H1 (cell line): ENCODE measurements at regions not wholly inside any gene's neighbourhood (a gene's known extent, or its start where the extent isn't known, plus 50 kb on each side); places are given as distances from the start of the nearest gene placed in this dataset.

Source experiments
- CTCF ChIA-PET: fragments of 300-600 bp; sonication (Branson Sonifier 250); formaldehyde crosslinking; loops from one replicate; lab custom pipeline; 2021; ENCODE audit not compliant: partially characterized antibody; lab: Charles Lee
- POLR2A ChIA-PET: fragments of 300-600 bp; sonication (Branson Sonifier 250); formaldehyde crosslinking; loops from one replicate; lab custom pipeline; 2021; ENCODE audit warnings: inconsistent platforms; ENCODE audit not compliant: partially characterized antibody; lab: Charles Lee
- DNase-seq, 2 experiments: peaks; one replicate each; pipeline versions ENCODE4 v3.0.0 to v3.0.0-alpha.2; 2010 to 2022; ENCODE audit warnings: low spot score in 2 of 2, low read depth in 1 of 2, mixed read lengths in 1 of 2
- FAIRE-seq: peaks from 2 replicates; lab custom pipeline; 2011; peaks lifted over from hg19 to GRCh38; lab: Jason Lieb, UNC
- H2AFZ ChIP-seq: 2 replicates; pipeline ENCODE4 v1.8.1; 2012; ENCODE audit warnings: low read length, inconsistent platforms
- H2AK5ac ChIP-seq: 2 replicates; pipeline ENCODE4 v1.6.1; 2013; ENCODE audit warnings: low read depth, low read length
- H2BK120ac ChIP-seq: replicated peaks from 2 replicates; pipeline ENCODE3; 2013; ENCODE audit warnings: low read depth, low read length, inconsistent platforms
- H2BK12ac ChIP-seq: 2 replicates; pipeline ENCODE4 v1.6.1; 2013; ENCODE audit warnings: low read depth, low read length
- H2BK15ac ChIP-seq: 2 replicates; pipeline ENCODE4 v1.6.1; 2013; ENCODE audit warnings: low read length
- H2BK20ac ChIP-seq: 2 replicates; pipeline ENCODE4 v1.6.1; 2013; ENCODE audit warnings: low read length
- H2BK5ac ChIP-seq: 2 replicates; pipeline ENCODE4 v1.6.1; 2013; ENCODE audit warnings: low read depth, low read length
- H3K14ac ChIP-seq: 2 replicates; pipeline ENCODE4 v1.6.1; 2013; ENCODE audit warnings: inconsistent platforms; ENCODE audit not compliant: insufficient read length
- H3K18ac ChIP-seq: 2 replicates; pipeline ENCODE4 v1.6.1; 2013; ENCODE audit warnings: low read length; ENCODE audit errors: extremely low read depth
- H3K23ac ChIP-seq: 2 replicates; pipeline ENCODE4 v1.6.1; 2013; ENCODE audit warnings: inconsistent platforms; ENCODE audit not compliant: insufficient read length
- H3K23me2 ChIP-seq: 2 replicates; pipeline ENCODE4 v1.6.1; 2013; ENCODE audit warnings: low read depth, low read length
- H3K27ac ChIP-seq: 2 replicates; pipeline ENCODE4 v1.6.1; 2011; ENCODE audit warnings: low read depth, low read length, inconsistent platforms
- H3K27me3 ChIP-seq, 4 experiments: replicated peaks in 1 of 4; 1 replicate in 1 of 4; 2 replicates in 3 of 4; pipeline versions ENCODE4 v1.6.1 to v1.8.1; 2011 to 2013; ENCODE audit warnings: low read length in 3 of 4, mild to moderate bottlenecking in 3 of 4, inconsistent platforms in 2 of 4, mixed read lengths in 2 of 4, moderate library complexity in 1 of 4; ENCODE audit not compliant: control insufficient read depth in 3 of 4, insufficient read depth in 3 of 4; ENCODE audit errors: extremely low read depth in 1 of 4
- H3K36me3 ChIP-seq, 4 experiments: 2 replicates each; pipeline versions ENCODE4 v1.6.1 to v1.8.1; 2011 to 2013; ENCODE audit warnings: mild to moderate bottlenecking in 4 of 4, low read length in 3 of 4, moderate library complexity in 2 of 4, control low read depth in 1 of 4, inconsistent platforms in 1 of 4; ENCODE audit not compliant: insufficient read depth in 4 of 4, control insufficient read depth in 2 of 4
- H3K4ac ChIP-seq: replicated peaks from 2 replicates; pipeline ENCODE3; 2013; ENCODE audit warnings: low read length, low read depth, mixed read lengths, inconsistent platforms; ENCODE audit not compliant: insufficient read length
- H3K4me1 ChIP-seq, 4 experiments: replicated peaks in 1 of 4; 1 replicate in 1 of 4; 2 replicates in 3 of 4; pipeline versions ENCODE4 v1.6.1 to v1.8.1; 2011 to 2013; ENCODE audit warnings: low read length in 3 of 4, inconsistent platforms in 2 of 4, mixed read lengths in 1 of 4; ENCODE audit not compliant: insufficient read depth in 4 of 4, control insufficient read depth in 3 of 4
- H3K4me2 ChIP-seq, 2 experiments: 2 replicates each; pipeline versions ENCODE4 v1.6.1 to v1.8.1; 2011 to 2013; ENCODE audit warnings: low read depth in 2 of 2, low read length in 2 of 2, control low read depth in 1 of 2, inconsistent platforms in 1 of 2, mild to moderate bottlenecking in 1 of 2; ENCODE audit not compliant: insufficient read depth in 1 of 2
- H3K4me3 ChIP-seq, 4 experiments: fragments of 200-600, 300-600 bp in 1 of 4; sonication (generic), shearing (Covaris generic), sonication (Bioruptor Twin) in 1 of 4; 2 replicates each; pipeline versions ENCODE4 v1.5.1 to v1.8.1; 2011 to 2016; ENCODE audit warnings: low read length in 4 of 4, low read depth in 3 of 4, control low read depth in 2 of 4, inconsistent platforms in 2 of 4, mild to moderate bottlenecking in 2 of 4, mixed read lengths in 1 of 4, moderate library complexity in 1 of 4; ENCODE audit not compliant: insufficient read depth in 2 of 4; ENCODE audit errors: extremely low read depth in 1 of 4
- H3K56ac ChIP-seq: replicated peaks from 2 replicates; pipeline ENCODE3; 2013; ENCODE audit warnings: low read depth, mild to moderate bottlenecking, mixed read lengths, low read length, inconsistent platforms; ENCODE audit not compliant: insufficient read length
- H3K79me1 ChIP-seq: 2 replicates; pipeline ENCODE4 v1.6.1; 2013; ENCODE audit warnings: low read depth, low read length, control low read depth
- H3K79me2 ChIP-seq, 2 experiments: 2 replicates each; pipeline versions ENCODE4 v1.6.1 to v1.8.1; 2012 to 2013; ENCODE audit warnings: low read length in 2 of 2, mild to moderate bottlenecking in 2 of 2, inconsistent platforms in 1 of 2; ENCODE audit not compliant: insufficient read depth in 2 of 2, control insufficient read depth in 1 of 2
- H3K9ac ChIP-seq, 4 experiments: replicated peaks in 1 of 4; 1 replicate in 1 of 4; 2 replicates in 3 of 4; pipeline versions ENCODE4 v1.6.1 to v1.8.1; 2011 to 2013; ENCODE audit warnings: low read depth in 3 of 4, low read length in 3 of 4, control low read depth in 2 of 4, mild to moderate bottlenecking in 2 of 4, moderate library complexity in 2 of 4, inconsistent platforms in 1 of 4; ENCODE audit errors: extremely low read depth in 1 of 4
- H3K9me3 ChIP-seq, 2 experiments: 2 replicates each; pipeline versions ENCODE4 v1.6.1 to v1.8.1; 2012 to 2013; ENCODE audit warnings: mild to moderate bottlenecking in 2 of 2, moderate library complexity in 2 of 2, control low read depth in 1 of 2, inconsistent platforms in 1 of 2, low read depth in 1 of 2, low read length in 1 of 2, mixed read lengths in 1 of 2; ENCODE audit not compliant: insufficient read depth in 2 of 2
- H4K20me1 ChIP-seq, 2 experiments: replicated peaks in 1 of 2; 2 replicates each; pipeline versions ENCODE3 to v1.8.1; 2011 to 2013; ENCODE audit warnings: inconsistent platforms in 2 of 2, low read length in 2 of 2, mild to moderate bottlenecking in 1 of 2; ENCODE audit not compliant: insufficient read depth in 2 of 2, control insufficient read depth in 1 of 2
- H4K5ac ChIP-seq: 2 replicates; pipeline ENCODE4 v1.6.1; 2013; ENCODE audit warnings: low read length, low read depth, mixed read lengths, inconsistent platforms; ENCODE audit not compliant: insufficient read length
- H4K8ac ChIP-seq: 2 replicates; pipeline ENCODE4 v1.8.0; 2013; ENCODE audit warnings: mild to moderate bottlenecking, moderate library complexity, low read length, inconsistent platforms; ENCODE audit not compliant: insufficient read depth; ENCODE audit errors: extremely low read depth
- H4K91ac ChIP-seq: replicated peaks from 2 replicates; pipeline ENCODE3; 2013; ENCODE audit warnings: low read length, mixed read lengths, inconsistent platforms; ENCODE audit not compliant: insufficient read length
- CBX5 ChIP-seq: fragments of 300-800, 300-1000 bp; sonication (generic); IDR thresholded peaks from 2 replicates; pipeline ENCODE4 v1.7.1; 2016; ENCODE audit warnings: antibody characterized with exemption, low read length, low read depth
- E2F6 ChIP-seq: IDR thresholded peaks from 2 replicates; pipeline ENCODE4 v1.6.1; 2012; ENCODE audit warnings: inconsistent platforms
- GABPA ChIP-seq: IDR thresholded peaks from 2 replicates; pipeline ENCODE4 v1.6.1; 2011; ENCODE audit warnings: mild to moderate bottlenecking, low read length, moderate library complexity, borderline replicate concordance; ENCODE audit not compliant: insufficient read depth
- HDAC2 ChIP-seq, 2 experiments: fragments of 300-600 bp in 1 of 2; sonication (generic) in 1 of 2; IDR thresholded peaks; 2 replicates each; pipeline ENCODE4 v1.6.1; 2011 to 2012; ENCODE audit warnings: low read depth in 2 of 2, low read length in 2 of 2, mild to moderate bottlenecking in 2 of 2, moderate library complexity in 2 of 2, borderline replicate concordance in 1 of 2, inconsistent platforms in 1 of 2
- SRF ChIP-seq: IDR thresholded peaks from 2 replicates; pipeline ENCODE4 v1.6.1; 2011; ENCODE audit warnings: mild to moderate bottlenecking, low read depth, low read length, moderate library complexity
- TAF7 ChIP-seq: optimal IDR thresholded peaks from 2 replicates; pipeline ENCODE3; 2011; ENCODE audit warnings: low read depth, mild to moderate bottlenecking, inconsistent platforms, low read length, moderate library complexity, borderline replicate concordance
- TEAD4 ChIP-seq: IDR thresholded peaks from 2 replicates; pipeline ENCODE4 v1.6.1; 2012; ENCODE audit warnings: low read depth, low read length, inconsistent platforms, mixed read lengths
- WGBS, 2 experiments: shearing (Covaris generic) in 1 of 2; methylation state at CpG; one replicate each; pipeline versions ENCODE4 v1.1.6 to v1.1.7; 2013 to 2015; ENCODE audit warnings: low lambda C conversion rate in 2 of 2, mixed read lengths in 2 of 2, inconsistent platforms in 1 of 2, low coverage in 1 of 2, missing lambda C conversion rate in 1 of 2; ENCODE audit not compliant: insufficient replicate concordance in 2 of 2, insufficient coverage in 1 of 2, insufficient read length in 1 of 2; ENCODE audit errors: extremely low coverage in 1 of 2, missing lambda C conversion rate in 1 of 2; 5-methylcytosine and 5-hydroxymethylcytosine counted together
- TF ChIP-seq, protein P1 (sequence below): IDR thresholded peaks from 2 replicates; pipeline ENCODE4 v1.6.1; 2012; ENCODE audit warnings: inconsistent platforms

GRCh38 chr16:64754279-64754678 lies 367.6 kb downstream of the CDH11 start:
- Histone ChIP-seq H2AFZ (no peak overlapping the region), H3K4ac (no peak overlapping the region), H4K5ac (no peak overlapping the region), H3K4me1 (no peaks in the 10 kb centered on the region), H2BK120ac (no peak overlapping the region), H4K20me1 (no peaks in the 10 kb centered on the region), H3K9ac (no peak overlapping the region), H3K18ac (no peak overlapping the region), H3K23ac (no peak overlapping the region)
- FAIRE-seq: no peak
- WGBS, 2 experiments: 79% methylated on average over 1 of the region's 1 CpG; no CpG with 5 or more reads in 1 of the 2 experiments
- CTCF ChIA-PET: no interaction called here
- POLR2A ChIA-PET: no interaction called here
- TF ChIP-seq E2F6 (no peak), SRF (no peak), TEAD4 (no peak), HDAC2 (IDR thresholded peaks at IDR 0.05; ENCODE audit: borderline replicate concordance in 1 of 2, low read depth in 2 of 2, low read length in 2 of 2) (no peak), GABPA (no peak), TAF7 (no peak), CBX5 (no peak)
- TF ChIP-seq, protein P1, sequence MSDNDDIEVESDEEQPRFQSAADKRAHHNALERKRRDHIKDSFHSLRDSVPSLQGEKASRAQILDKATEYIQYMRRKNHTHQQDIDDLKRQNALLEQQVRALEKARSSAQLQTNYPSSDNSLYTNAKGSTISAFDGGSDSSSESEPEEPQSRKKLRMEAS: no peak
- TF ChIP-seq, all 59 proteins: peak for 0
- no peak overlapping the region for H2BK5ac ChIP-seq
- H3K27ac ChIP-seq: no peak overlapping the region
- no peaks in the 10 kb centered on the region for H3K27me3 ChIP-seq
- H3K4me2 ChIP-seq: no peak overlapping the region
- no peaks in the 10 kb centered on the region; the same call in 1 of the 2 replicates for H3K23me2 ChIP-seq
- H2BK12ac ChIP-seq: no peak overlapping the region
- H3K79me1 ChIP-seq: no peaks in the 10 kb centered on the region
- no peaks in the 10 kb centered on the region for H3K9me3 ChIP-seq
- no peak overlapping the region for H2BK20ac ChIP-seq
- no peaks in the 10 kb centered on the region for H3K36me3 ChIP-seq
- H2BK15ac ChIP-seq: no peak overlapping the region
- no peak overlapping the region for H3K56ac ChIP-seq
- H3K14ac ChIP-seq: no peak overlapping the region
- no peak overlapping the region for H4K8ac ChIP-seq
- H3K4me3 ChIP-seq: no peak overlapping the region
- no peaks in the 10 kb centered on the region for H3K79me2 ChIP-seq
- H2AK5ac ChIP-seq: no peak overlapping the region
- H4K91ac ChIP-seq: no peak overlapping the region
- no peak for DNase-seq
